Gastroesophageal sphincter (tissue), 4 donors: ENCODE measurements at regions not wholly inside any gene's neighbourhood (a gene's known extent, or its start where the extent isn't known, plus 50 kb on each side); places are given as distances from the start of the nearest gene placed in this dataset.

ENCODE experiments used
- ATAC-seq: fragments of 150-250 bp; one replicate; pipeline ENCODE4 v1.9.1; 2016; ENCODE audit warnings: mild to moderate bottlenecking, moderate library complexity
- H3K27ac ChIP-seq, 4 donors: fragments of 200-600 bp; sonication (generic) in 3 of 4; 1 replicate in 3 of 4; 2 replicates in 1 of 4; pipeline ENCODE4 v1.5.1; 2016 to 2019
- H3K27me3 ChIP-seq: fragments of 200-600 bp; sonication (generic); one replicate; pipeline ENCODE4 v1.5.1; 2019
- H3K36me3 ChIP-seq, 2 donors: fragments of 200-600 bp; sonication (generic); one replicate each; pipeline ENCODE4 v1.5.1; 2019; ENCODE audit warnings: control low read depth in 1 of 2
- H3K4me1 ChIP-seq, 3 donors: fragments of 200-600 bp; sonication (generic); 1 replicate in 2 of 3; 2 replicates in 1 of 3; pipeline ENCODE4 v1.5.1; 2016 to 2019; ENCODE audit warnings: control low read depth in 2 of 3
- H3K4me3 ChIP-seq, 2 donors: fragments of 200-600 bp; sonication (generic); one replicate each; pipeline ENCODE4 v1.5.1; 2019; ENCODE audit warnings: mild to moderate bottlenecking in 1 of 2, moderate library complexity in 1 of 2
- H3K9me3 ChIP-seq, 3 donors: fragments of 200-600 bp; sonication (generic); one replicate each; pipeline ENCODE4 v1.5.1; 2017 to 2019; ENCODE audit warnings: control low read depth in 2 of 3
- CTCF ChIP-seq, 4 experiments: fragments of 200-600 bp in 2 of 4; fragments of 450-650 bp in 2 of 4; sonication (generic) in 1 of 4; IDR thresholded peaks; one replicate each; pipeline ENCODE4 v1.5.1; 2017 to 2019; ENCODE audit warnings: antibody characterized with exemption in 4 of 4, mild to moderate bottlenecking in 2 of 4, moderate library complexity in 2 of 4
- EP300 ChIP-seq: sonication (generic); formaldehyde crosslinking; IDR thresholded peaks from one replicate; pipeline ENCODE4 v1.6.1; 2017; ENCODE audit warnings: antibody characterized with exemption, mild to moderate bottlenecking
- POLR2A ChIP-seq, 2 donors: fragments of 450-650 bp; IDR thresholded peaks; one replicate each; pipeline ENCODE4 v1.6.1; 2017; ENCODE audit warnings: antibody characterized with exemption in 2 of 2, mild to moderate bottlenecking in 2 of 2, moderate library complexity in 1 of 2
- POLR2AphosphoS5 ChIP-seq: sonication (generic); formaldehyde crosslinking; IDR thresholded peaks from one replicate; pipeline ENCODE4 v1.6.1; 2017; ENCODE audit warnings: antibody characterized with exemption
- WGBS, 2 donors: methylation state at CpG; one replicate each; pipeline ENCODE4 v1.1.5; 2018; ENCODE audit warnings: low coverage in 1 of 2; 5-methylcytosine and 5-hydroxymethylcytosine counted together

DNA sequence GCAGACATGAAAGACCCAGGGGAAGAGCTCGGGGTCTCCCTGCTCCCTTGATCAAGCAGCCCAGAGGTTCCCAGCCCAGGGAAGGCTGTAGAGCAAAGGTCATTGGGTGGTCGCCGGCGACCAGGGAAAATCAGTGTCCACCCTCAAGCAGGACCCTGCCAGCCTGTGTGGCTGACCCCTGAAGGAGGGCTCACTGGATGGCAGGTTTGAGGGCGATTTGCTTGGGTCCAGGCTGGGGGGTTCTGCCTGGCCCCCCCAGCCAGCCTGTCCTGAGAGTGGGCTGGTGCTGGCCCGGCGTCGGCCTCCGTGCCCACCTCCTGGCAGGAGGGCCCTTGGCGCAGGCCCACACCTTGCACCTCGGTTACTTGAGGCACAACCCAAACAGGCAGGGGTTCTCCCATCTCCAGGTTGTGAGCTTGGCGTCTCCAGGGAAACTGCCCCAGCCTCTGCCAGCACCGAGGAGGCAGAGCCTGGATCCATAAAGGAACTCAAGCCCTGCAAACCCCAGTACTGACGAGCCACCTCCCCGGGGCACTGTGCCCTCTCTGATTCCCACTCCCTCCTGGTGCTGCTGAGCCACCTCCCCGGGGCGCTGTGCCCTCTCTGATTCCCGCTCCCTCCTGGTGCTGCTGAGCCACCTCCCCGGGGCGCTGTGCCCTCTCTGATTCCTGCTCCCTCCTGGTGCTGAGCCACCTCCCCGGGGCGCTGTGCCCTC lies 329.0 kb upstream of the SFSWAP start:
- no peak overlapping the region for H3K27ac ChIP-seq
- no peaks in the 10 kb centered on the region for H3K9me3 ChIP-seq
- ATAC-seq, result no peak
- no peak overlapping the region for H3K4me3 ChIP-seq
- WGBS, 2 donors, result 74% methylated on average over 6 of the region's 22 CpGs; no CpG with 5 or more reads in 1 of the 2 donors
- H3K27me3 ChIP-seq, result peaks cover 91% of the 10 kb centered on the region
- TF ChIP-seq CTCF (IDR thresholded peaks at IDR 0.05) (no peak), POLR2AphosphoS5 (no peak), POLR2A (IDR thresholded peaks at IDR 0.05) (no peak), EP300 (no peak)
- H3K36me3 ChIP-seq, result no peaks in the 10 kb centered on the region
- peaks cover 0 to 6% (median 0%) of the 10 kb centered on the region in 3 donors for H3K4me1 ChIP-seq

GRCh38 chr12:131383291-131383690 lies 327.6 kb upstream of the SFSWAP start:
- ATAC-seq, result no peak
- TF ChIP-seq POLR2AphosphoS5, result no peak
- TF ChIP-seq POLR2A (IDR thresholded peaks at IDR 0.05), result no peak
- no peak for TF ChIP-seq CTCF (IDR thresholded peaks at IDR 0.05)
- TF ChIP-seq EP300, result no peak
- 66% methylated on average over 5 of the region's 9 CpGs; no CpG with 5 or more reads in 1 of the 2 donors for WGBS, 2 donors
- Histone ChIP-seq H3K4me1 (peaks cover 0 to 6% (median 0%) of the 10 kb centered on the region in 3 donors), H3K27me3 (peaks cover 97% of the 10 kb centered on the region), H3K9me3 (no peaks in the 10 kb centered on the region), H3K36me3 (no peaks in the 10 kb centered on the region), H3K27ac (no peak overlapping the region), H3K4me3 (no peak overlapping the region)

DNA sequence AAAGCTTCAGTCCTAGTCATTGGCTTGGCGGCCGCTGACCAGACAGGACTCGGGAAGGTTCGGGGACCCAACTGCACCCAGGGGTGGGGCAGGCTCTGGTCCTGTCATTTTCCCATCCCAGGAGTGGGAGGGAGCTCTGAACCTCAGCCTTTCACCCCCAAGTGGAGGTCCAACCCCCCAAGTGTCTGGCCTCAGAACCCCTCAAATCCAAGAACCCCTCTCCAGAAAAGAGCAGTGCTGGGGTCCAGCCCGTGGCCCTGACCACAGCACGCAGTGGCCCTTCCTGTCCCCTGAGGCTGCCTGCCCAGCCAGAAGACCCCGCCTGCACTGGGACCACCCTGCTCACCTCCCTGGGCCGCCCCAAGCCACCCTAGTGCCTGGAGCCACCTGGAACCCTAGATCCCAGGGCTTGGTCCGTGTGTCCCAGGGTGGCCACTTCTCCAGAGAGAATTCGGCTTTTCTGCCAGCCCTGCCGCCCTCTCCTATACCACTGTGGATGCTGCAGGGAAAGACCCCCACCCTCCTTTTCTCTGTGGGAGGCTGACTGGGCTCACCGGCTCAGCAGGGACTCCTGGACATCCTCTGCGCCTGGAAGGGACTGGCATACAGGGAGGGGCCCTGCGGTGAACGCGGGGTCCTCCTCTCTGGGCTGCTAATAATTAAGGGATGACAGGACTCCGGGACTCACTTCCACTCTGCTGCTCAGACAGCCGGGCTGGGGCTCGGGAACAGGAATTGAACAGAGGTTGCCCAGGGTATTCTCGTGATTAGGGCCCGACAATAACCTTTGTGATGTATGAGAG lies 326.9 kb upstream of the SFSWAP start:
- no CpG with 5 or more reads among the region's 21 CpGs for whole genome bisulfite sequencing, 2 donors
- ATAC-seq, result no peak
- Histone ChIP-seq H3K9me3 (no peaks in the 10 kb centered on the region), H3K27ac (no peak overlapping the region), H3K36me3 (no peaks in the 10 kb centered on the region), H3K4me3 (no peak overlapping the region), H3K4me1 (peaks cover 0 to 6% (median 0%) of the 10 kb centered on the region in 3 donors), H3K27me3 (peaks cover 93% of the 10 kb centered on the region)
- TF ChIP-seq EP300 (no peak), POLR2A (IDR thresholded peaks at IDR 0.05) (no peak), CTCF (IDR thresholded peaks at IDR 0.05) (no peak), POLR2AphosphoS5 (no peak)

GRCh38 chr12:131384544-131384855 lies 326.4 kb upstream of the SFSWAP start:
- Histone ChIP-seq H3K27ac (no peak overlapping the region), H3K9me3 (no peaks in the 10 kb centered on the region), H3K4me3 (no peak overlapping the region), H3K27me3 (peaks cover 91% of the 10 kb centered on the region), H3K4me1 (peaks cover 0 to 6% (median 0%) of the 10 kb centered on the region in 3 donors), H3K36me3 (no peaks in the 10 kb centered on the region)
- WGBS, 2 donors, result no CpG with 5 or more reads among the region's 8 CpGs
- no peak for TF ChIP-seq POLR2AphosphoS5
- TF ChIP-seq POLR2A (IDR thresholded peaks at IDR 0.05), result no peak
- TF ChIP-seq EP300, result no peak
- no peak for TF ChIP-seq CTCF (IDR thresholded peaks at IDR 0.05)
- no peak for ATAC-seq
